GM19438 (cell line): ENCODE measurements at regions not wholly inside any gene's neighbourhood (a gene's known extent, or its start where the extent isn't known, plus 50 kb on each side); places are given as distances from the start of the nearest gene placed in this dataset.
"Not testable (repeated sequence)": the region's sequence is repeated elsewhere in the genome, so short reads cannot be mapped to it uniquely, and the experiment has no call there.

Source experiments
- ATAC-seq: cut with Tn5 transposase; IDR thresholded peaks from one replicate; pipeline ENCODE4 v1.9.1; 2021; ENCODE audit warnings: low read depth; ENCODE audit not compliant: unreplicated experiment

- no peak for ATAC-seq
Measured at GRCh38 chr12:72839696-72840095, 567.5 kb downstream of the TRHDE start.

GRCh38 chr12:72863671-72864070 lies 591.5 kb downstream of the TRHDE start:
- no peak for ATAC-seq

- ATAC-seq = no peak
Measured at GRCh38 chr12:72865921-72866320, 593.8 kb downstream of the TRHDE start.

DNA sequence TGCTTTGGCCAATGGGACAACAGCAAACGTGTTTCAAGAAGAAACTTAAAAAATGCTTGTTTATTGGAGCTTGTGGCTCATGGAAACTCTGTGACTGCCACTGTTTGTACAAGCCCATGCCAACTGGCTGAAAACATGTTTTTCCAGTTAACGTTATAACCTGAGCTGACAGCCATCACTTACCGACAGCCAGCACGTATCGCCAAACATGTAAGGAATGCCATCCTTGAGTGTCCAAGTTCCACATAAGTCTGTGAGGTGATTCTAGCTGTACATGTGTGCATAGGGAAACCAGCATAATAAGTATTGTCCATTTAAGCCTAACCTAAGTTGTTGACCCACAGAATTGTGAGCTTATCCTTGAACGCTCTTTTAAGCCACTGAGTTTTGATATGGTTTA lies 596.9 kb downstream of the TRHDE start:
- ATAC-seq = no peak

- no peak for ATAC-seq
Measured at GRCh38 chr12:72872238-72872887, 600.2 kb downstream of the TRHDE start.

DNA sequence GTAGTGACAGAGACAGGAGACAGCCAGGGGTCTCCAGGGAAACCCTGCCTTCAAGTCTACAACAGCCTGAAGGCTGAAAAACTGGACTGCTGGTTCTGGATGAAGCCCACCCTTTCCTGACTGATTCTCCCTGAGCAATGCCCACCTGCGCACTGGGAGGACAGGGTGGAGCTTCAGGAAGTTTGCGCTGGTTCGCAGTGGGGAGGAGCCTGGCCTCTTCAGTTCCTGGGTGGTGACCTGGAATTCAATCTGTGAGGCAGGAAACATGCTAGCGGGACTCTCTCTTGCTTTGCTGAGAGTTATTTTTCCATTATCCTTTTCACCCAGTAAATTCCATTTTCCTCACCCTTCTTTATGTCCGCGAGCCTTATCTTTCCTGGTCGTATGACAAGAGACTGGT lies 600.8 kb downstream of the TRHDE start:
- ATAC-seq = no peak

GRCh38 chr12:72876092-72876491 lies 603.9 kb downstream of the TRHDE start:
- ATAC-seq = no peak

- no peak for ATAC-seq
Measured at GRCh38 chr12:72888693-72889092, 616.5 kb downstream of the TRHDE start.

DNA sequence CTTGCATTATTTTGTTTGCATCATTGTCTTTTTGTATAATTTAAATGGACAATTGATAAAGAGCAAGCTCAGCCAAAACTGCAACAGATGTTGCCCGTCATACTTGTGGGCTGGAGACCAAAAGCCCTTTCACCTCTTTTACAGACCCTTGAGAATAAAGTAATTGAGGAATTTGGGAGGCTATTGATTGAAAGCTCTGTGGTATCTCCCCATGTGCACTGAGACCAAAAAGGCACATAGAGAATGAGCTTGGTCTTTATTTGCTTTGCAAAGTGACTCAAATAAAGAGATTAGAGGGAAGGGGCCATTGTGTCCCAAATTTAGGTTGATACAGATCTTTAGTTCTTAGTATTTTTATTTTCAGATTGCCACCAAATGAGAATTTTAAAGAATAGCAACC lies 617.6 kb downstream of the TRHDE start:
- no peak for ATAC-seq

DNA sequence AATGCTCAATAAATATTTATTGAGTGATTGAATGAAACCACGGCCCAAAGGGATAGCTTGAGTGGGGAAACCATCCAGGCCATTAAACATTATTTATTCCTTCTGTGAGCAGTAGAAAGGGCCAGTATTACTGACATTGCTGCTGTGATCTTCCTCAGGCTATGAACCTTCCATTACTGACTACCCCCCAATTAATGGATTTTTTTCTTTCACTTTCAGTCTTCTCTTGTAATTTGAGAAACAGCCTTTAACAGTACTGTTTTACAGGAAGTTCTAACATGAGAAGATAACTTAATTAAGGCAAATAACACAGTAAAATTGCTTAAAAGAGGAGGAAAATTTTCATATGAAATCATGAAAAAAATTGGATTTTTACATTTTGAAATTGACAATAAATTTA lies 629.5 kb downstream of the TRHDE start:
- no peak for ATAC-seq

- no peak for ATAC-seq
Measured at GRCh38 chr12:72925716-72926115, 653.5 kb downstream of the TRHDE start.

DNA sequence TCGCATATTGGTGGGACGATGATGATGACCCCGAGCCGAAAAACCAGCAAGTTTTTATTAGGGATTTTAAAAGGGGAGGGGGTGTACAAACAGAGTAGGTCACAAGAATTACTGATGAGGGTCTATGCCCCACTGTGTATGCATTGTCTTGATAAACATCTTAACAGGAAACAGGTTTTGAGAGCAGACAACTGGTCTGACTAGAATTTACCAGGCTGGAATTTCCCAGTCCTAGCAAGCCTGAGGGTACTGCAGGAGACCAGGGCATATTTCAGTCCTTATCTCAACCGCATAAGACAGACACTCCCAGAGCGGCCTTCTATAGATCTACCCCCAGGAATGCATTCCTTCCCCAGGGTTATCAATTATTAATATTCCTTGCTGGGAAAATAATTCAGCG lies 659.7 kb downstream of the TRHDE start:
- not testable (repeated sequence) for ATAC-seq

DNA sequence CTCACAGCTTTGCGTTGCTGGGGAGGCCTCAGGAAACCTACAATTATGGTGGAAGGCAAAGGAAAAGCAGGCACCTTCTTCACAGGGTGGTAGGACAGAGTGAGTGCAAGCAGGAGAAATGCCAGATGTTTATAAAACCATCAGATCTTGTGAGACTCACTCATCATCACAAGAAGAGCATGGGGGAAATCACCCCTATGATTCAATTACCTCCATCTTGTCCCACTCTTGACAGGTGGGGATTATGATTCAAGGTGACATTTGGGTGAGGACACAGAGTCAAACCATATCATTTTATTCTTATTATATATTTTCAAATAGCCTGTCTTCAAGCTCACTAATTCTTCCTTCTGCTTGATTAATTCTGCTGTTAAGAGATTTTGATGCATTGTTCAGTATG lies 665.3 kb downstream of the TRHDE start:
- ATAC-seq = no peak

- ATAC-seq = no peak
Measured at GRCh38 chr12:72957454-72957853, 685.3 kb downstream of the TRHDE start.

GRCh38 chr12:72966684-72967083 lies 694.5 kb downstream of the TRHDE start:
- no peak for ATAC-seq

DNA sequence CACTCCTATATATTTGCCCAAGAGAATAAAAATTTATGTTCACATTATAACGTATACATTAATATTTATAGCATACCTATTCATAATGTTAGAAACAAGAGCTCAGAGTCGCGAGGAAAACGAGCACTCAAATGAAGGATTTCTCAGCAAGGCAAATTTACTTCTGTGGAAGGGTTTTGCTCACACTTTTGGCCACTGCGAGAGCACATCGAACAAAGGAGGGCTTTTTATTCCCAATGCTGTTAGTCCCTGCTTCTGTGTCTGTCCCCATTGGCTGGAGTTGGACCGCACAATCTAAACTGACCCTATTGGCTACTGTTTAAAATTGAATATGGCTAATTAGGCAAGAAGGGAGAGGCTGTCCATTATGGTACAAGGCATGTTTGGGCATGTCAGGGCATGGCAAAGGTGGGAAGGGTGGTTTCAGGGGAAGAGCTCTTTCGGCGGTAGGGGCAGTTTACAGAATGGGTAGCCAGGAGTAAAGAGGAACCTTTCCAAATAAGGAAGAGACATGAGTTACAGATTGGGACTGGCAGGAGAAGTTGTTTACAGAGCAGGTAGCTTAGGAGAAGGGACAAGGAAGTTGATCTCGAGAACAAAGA lies 702.9 kb downstream of the TRHDE start:
- no peak for ATAC-seq

DNA sequence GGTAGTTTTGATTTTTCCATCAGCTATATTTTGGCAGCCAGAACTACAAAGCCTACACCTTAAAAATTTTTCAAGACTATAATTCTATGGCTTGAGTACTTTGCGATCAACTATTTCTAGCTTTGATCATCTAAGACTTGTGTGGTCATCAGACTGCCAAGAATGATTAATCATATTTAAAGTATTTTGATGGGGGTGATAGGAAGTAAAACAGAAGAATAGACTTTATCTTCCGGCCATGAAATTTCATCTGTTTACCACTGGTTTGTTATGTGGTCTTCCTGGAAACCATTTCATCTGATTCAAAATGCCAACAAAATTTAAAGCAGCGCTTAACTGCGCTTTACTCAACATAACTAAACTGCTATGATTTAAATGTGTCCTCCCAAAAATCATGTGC lies 706.8 kb downstream of the TRHDE start:
- ATAC-seq = no peak

GRCh38 chr12:72982356-72982755 lies 710.2 kb downstream of the TRHDE start:
- no peak for ATAC-seq

GRCh38 chr12:72986963-72987362 lies 714.8 kb downstream of the TRHDE start:
- no peak for ATAC-seq

DNA sequence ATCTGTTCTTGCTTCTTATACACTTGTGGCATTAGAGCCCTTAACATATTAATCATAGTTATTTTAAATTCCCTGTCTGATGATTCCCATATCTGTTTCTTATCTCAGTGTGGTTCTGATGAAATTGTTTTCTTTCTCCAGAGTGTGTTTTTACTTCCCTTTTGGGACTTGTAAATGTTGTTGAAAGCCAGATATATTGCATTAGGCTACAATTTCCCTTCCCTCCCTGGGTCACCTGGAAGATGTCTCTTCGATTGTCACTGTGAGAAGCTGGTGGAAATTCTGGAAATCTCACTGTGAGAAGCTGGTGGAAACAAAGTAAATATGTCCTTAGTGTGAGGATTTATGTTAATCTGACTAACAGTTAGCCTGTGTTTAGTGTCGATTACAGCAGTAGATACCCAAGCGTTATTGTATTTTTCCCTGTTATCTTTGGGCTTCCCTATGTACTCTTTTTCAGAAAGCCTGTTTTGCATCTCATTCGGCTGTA lies 717.3 kb downstream of the TRHDE start:
- no peak for ATAC-seq

DNA sequence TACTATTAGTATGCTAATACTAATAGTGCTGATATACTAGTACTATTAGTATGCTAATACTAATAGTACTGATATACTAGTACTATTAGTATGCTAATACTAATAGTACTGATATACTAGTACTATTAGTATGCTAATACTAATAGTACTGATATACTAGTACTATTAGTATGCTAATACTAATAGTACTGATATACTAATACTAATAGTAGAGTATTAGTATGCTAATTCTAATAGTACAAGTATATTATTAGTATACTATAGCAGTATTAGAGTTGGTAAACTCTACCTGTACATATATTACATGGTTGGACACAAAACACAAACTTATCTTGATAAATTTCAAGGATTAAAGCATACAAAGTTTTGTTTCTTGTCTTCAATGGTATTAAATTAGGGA lies 722.9 kb downstream of the TRHDE start:
- not testable (repeated sequence) for ATAC-seq

DNA sequence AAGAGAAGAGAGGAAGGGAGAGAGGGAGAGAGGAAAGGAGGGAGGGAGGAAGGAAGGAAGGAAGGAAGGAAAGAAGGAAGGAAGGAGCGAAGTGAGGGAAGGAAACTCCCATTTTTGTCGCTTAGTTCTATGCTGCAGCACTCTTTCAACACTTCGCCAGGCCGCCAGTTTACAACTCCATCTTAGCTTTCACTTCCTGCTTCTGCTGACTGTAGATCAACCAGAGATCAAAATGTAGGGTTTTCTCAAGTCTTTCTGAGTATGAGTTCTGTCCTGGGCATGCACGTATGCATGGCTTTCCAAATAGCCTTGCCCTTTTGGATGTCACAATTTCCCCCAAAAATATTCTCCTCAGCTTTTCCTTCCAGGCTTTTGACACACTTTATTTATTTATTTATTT lies 723.4 kb downstream of the TRHDE start:
- ATAC-seq = no peak
